NCI-H460 (cell line): ENCODE measurements at regions not wholly inside any gene's neighbourhood (a gene's known extent, or its start where the extent isn't known, plus 50 kb on each side); places are given as distances from the start of the nearest gene placed in this dataset.

Experiments used
- DNase-seq: peaks from one replicate; pipeline ENCODE4 v3.0.0-alpha.2; 2016; ENCODE audit warnings: low read depth; ENCODE audit errors: extremely low read depth

DNA sequence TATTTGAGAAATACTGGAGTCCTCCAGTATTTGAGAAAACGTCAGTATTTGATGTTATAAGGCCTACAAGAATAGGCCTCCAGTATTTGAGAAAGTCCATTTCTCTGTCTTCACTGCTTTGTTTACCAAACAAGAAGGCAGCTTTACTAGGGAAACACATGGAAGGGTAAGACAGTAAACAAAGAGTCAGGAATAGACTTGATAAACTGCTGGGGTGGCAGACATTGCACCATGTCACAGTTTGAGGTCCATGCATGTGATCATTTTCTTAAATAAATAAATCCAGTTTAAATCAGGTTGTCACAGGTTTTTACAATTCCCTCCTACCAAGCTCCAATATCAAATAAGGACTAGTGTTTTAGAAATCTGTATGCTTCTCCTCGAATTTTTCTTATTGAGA, 1431.0 kb upstream of the SPRY2 start:
- no peak for DNase-seq

- DNase-seq: no peak
Measured at GRCh38 chr13:81770868-81771505, 1430.1 kb upstream of the SPRY2 start.

- DNase-seq: no peak
Measured at GRCh38 chr13:81762449-81762848, 1421.5 kb upstream of the SPRY2 start.

- no peak for DNase-seq
Measured at GRCh38 chr13:81760316-81760715, 1419.4 kb upstream of the SPRY2 start.

- no peak for DNase-seq
Measured at GRCh38 chr13:81757348-81757970, 1416.5 kb upstream of the SPRY2 start.

GRCh38 chr13:81745391-81745790, 1404.5 kb upstream of the SPRY2 start:
- no peak for DNase-seq

DNA sequence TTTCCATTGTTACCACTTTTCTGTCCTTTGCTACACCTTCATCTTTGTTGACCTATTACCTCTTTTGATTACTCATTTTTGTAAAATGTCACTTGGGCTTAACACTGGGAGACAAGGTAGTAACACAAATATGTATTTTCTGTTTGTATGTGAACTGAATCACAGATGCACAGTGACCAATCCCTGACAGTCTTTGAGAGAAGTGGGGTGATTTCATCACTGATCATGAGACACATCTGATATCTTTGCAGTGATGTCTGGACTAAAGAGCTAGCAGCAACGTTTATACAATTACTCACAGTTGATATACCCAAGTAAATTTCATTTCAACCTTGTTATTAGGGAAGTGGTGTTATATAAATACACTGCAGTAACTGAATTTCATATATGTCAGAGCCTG, 1397.4 kb upstream of the SPRY2 start:
- DNase-seq: peak; percentile 2

DNA sequence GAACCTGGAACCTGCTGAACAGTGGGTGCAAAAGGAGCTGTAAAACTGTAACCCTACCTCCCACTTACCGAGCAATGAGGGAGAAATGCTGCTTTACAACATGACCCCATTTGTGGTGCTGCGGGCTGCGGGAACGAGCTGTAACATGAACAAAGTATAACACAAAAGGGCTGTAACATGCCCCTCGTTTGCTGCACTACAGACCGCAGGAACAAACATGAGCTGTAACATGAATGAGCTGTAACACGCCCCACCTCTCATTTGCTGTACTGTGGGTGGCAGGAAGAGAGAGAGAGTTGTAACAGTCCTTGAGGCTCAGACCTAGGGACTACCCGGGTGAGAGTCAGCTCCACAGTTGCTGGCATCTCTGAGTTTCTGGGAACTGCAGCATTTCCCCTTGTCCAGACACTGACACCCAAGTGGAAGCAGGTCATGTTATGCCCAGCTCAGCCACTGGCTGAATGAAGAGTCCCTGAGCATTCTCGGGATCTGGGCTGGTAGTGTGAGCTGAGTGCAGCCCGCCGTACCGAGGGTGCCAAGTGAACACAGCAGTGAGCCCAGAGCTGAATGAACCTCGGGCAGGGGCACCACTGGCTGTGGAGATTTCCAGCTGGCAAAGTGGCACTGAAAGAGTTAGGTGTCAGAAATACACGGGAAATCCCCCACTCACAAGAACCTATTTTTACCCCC, 1385.3 kb upstream of the SPRY2 start:
- DNase-seq: no peak

DNA sequence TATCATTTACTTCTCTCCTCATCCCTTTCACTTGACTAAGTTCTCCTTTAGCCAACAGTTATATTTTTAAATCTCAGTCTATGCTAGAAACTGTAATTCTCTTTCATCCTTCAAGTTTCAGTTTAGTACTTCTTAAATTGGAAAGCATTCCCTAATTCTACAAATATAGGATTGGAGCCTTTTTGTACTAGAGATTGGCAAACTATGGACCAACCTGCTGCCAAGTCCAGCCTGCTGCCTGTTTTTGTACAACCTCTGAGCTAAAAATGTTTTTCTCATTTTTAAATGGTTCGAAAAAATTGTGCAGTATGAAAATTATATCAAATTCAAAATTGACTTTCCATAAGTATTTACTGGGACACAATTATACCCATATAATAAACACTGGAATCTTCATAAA, 1381.5 kb upstream of the SPRY2 start:
- DNase-seq: no peak

DNA sequence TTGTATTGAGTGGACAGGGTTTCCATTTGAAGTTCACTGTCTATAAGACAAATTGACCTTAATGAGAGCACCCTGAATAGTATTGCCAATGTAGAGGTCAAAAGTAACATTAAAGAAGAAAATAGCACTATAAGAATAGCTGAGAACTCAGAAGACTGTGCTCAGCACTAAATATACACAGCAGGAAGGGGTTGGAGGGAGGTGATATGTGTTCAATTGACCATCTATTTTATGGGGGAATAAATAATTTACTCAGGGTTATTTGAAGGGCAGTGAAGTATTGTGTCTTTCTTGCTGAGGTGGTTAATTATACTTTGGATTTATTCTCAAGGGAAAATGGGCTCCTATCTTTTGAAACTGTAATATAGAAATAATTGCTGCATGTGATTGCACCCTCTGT, 1380.5 kb upstream of the SPRY2 start:
- no peak for DNase-seq

DNA sequence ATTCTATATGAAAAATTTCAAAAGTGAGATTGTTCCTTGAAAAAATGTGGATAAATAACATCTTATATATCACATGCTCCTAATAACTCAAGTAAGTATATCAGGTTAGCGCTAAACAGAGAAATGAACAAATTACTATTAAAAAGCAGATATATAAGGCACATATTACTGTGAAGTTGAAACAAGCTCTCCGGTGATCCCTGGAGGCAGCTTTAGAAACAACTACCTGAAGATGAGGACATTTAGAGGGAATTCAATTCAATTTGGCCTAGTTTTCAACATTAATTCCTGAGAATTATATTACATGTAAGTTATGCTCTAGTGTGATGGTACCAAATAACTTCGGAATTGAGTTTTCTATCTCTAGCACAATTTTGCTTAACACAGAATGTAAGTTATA, 1373.6 kb upstream of the SPRY2 start:
- no peak for DNase-seq

DNA sequence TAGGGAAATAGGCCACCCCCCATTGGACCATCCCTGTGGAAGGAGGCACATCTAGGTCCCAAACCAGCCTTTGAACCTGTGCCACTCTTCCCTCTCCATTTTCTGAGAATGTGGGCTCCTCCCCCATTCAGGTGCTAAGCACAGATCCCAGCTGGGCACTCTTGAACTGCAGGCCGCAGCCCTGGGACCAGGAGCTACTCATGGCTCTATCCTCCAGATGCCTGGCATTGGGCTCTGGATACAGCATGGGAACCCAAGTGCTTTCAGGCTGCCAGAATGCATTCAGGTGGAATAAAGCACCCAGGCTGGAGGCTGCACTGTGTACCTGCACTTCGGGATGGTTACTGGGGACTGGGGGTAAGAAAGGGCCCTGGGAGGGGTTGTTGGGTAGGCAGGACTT, 1372.3 kb upstream of the SPRY2 start:
- no peak for DNase-seq

- no peak for DNase-seq
Measured at GRCh38 chr13:81697826-81698225, 1356.9 kb upstream of the SPRY2 start.

- DNase-seq: no peak
Measured at GRCh38 chr13:81686877-81687276, 1346.0 kb upstream of the SPRY2 start.

DNA sequence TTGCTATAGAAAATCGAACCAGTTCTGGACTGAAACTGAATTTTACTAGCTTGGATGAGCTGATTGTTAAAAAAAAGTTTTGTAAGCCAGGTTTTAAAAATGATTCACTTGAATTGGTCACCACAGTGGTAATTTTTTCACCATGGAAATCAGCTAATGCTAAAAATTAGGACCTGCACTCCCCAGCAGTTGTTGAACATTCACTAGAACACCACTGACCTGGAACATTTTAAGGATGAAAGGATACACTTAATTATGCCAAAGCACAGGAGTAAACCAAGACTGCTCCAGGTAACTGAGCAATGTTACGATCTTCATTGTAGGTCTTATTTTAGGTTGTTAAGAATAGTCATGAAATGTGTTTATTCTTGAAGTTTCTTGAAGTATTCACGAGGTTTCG, 1342.6 kb upstream of the SPRY2 start:
- no peak for DNase-seq

GRCh38 chr13:81682081-81682630, 1341.2 kb upstream of the SPRY2 start:
- DNase-seq: no peak

DNA sequence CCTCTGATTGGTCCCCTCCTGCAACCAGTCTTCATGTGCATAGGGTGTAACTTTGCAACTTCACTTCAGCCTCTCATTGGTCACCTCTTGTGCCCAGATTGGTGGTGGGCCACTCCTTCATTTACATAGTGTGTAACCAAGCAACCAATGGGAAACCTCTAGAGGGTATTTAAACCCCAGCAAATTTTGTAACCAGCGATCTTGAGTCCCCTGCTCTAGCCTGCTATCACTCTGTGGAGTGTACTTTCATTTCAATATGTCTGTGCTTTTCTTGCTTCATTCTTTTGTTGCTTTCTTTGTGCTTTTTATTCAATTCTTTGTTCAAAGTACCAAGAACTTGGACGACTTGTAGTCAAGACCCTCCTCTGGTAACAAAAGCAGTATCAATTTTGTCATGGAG, 1336.9 kb upstream of the SPRY2 start:
- DNase-seq: no peak

GRCh38 chr13:81676008-81676407, 1335.1 kb upstream of the SPRY2 start:
- DNase-seq: no peak

DNA sequence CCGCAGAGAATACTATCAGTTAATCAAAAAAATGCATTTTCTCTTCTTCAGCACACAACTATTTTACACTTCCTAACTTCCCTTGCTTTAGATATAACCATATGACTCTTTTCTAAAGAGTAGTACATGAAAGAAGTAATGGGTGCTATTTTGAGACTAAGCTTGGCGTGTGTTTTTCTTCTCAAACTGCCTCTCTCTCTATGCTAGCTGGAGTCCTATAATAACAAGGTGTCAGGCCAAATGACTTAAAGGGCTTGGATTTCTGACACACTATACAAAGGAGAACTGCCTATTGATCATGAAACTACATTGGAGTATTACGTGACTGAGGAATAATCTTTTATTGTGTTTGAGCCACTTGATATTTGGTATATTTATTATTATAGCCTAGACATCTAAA, 1330.1 kb upstream of the SPRY2 start:
- DNase-seq: no peak

DNA sequence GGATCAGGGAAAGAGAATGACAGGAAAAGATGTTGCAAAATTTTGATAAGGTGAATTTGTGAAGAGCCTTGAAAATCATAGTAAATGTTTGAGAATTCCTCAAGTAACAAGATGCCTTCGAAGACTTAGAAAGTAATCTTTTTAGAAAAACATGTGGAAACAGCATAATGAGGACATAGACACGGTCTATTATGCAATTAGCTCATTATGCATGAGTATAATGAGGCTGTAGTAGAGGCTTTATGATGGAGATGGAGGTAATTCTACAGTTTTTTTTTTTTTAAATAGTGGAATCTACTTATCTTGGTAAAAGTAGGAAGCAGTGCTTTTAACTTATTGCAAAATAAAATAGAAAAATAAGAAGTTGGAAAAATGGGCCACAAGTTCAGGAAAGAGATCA, 1329.1 kb upstream of the SPRY2 start:
- no peak for DNase-seq

GRCh38 chr13:81664872-81665271, 1323.9 kb upstream of the SPRY2 start:
- DNase-seq: no peak

GRCh38 chr13:81659984-81660383, 1319.1 kb upstream of the SPRY2 start:
- DNase-seq: no peak
